GM21515 (cell line): ENCODE measurements at regions not wholly inside any gene's neighbourhood (a gene's known extent, or its start where the extent isn't known, plus 50 kb on each side); places are given as distances from the start of the nearest gene placed in this dataset.

Experiments used
- ATAC-seq: cut with Tn5 transposase; IDR thresholded peaks from one replicate; pipeline ENCODE4 v1.9.1; 2021; ENCODE audit not compliant: unreplicated experiment

DNA sequence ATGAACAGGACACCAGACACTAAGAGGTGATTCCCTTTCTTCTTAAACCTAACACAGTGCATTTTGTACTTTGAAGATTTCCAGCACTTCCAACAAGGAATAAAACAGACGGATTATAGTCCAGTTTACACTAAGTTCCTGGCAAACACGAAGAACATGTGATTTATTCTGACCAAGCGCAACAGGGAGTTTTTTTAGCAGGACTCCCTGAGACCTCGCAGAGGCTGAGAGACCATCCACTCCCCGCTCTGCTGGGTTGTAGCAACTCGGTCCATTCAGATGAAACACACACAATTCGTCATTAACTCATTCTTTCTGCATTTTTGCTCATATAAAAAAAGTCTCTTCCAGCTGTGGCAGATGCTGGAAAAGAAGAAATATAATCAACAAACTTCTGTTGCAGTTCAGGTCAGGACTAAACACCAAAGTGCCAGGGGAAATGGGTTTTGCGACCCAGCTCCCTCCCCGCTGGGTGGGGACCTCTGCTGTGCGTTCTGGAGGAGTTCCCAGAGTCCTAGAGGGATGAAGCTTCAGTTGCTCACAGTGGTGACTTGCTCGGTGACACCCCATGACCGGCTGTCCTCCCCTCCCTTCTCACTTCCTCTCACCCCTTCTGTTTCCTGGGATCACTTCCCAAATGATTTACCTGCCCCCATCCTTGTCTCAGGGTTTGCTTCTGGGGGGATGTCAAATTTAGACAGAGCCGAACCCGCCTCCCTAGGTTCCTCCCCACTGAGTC is 52.5 kb downstream of the KCNF1 start:
- ATAC-seq: no peak

DNA sequence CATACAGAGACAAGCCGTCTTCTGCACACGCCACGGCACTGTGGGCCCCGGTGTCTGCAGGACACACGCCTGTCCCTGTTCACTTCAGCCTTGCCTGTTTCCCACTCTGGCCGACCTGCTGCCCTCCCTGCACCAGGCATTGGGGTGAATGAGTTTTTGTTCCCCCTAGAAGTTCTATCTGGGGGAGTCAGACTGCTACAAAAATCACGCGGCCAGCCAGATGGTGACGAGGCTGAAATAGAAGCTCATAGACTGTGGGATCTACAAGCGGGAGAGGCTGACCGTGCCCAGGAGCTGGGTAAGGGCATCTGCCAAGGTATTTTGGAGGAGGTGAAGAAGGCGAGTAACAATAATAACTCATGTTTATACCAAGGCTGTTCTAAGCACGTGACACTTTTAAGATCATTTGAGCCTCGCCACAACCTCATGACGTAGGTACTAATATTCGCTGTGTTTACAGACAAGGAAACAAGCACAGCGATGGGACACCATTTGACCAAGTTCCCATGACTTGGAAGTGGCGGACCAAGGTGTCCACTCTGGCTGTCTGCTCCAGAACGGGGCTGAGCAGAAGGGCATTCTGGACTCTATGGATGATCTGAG is 53.6 kb downstream of the KCNF1 start:
- ATAC-seq: no peak

DNA sequence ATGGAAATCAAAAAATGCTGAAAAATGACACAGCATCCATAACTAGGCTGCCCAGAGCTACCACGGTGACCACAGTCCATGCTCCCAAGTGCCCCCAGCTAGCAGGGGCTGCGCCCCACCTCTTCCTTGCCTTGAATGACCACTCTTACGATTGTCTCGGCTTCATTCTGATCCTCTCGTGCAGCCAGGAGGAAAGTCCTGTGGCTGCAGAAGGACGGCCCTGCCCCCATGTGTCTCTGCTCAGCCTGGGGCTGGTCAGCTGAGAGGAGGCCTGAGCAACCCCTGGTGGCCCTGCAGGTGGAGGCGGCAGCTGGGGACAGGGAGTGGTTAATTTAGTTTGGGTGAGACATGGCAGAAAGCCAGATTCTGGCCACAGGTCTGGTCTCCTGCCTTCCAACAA is 54.3 kb downstream of the KCNF1 start:
- ATAC-seq: no peak

DNA sequence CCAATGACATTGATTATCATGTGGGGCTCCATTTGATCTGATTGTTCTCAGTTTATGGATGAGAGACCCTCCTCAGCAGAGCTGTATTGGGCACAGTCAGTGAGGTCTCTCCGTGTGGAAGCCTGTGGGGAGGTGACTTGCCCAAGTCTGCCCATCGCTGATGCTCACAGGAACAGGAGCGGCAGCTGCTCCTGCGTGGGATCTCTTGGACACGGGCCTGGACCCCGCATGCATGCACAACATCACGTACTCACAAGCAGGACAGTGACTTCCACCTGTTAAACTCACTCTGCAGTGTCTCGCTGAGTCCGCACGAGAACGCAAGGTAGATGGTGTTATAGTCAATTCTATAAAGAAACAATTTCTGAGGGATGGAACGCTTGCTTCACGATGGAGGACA is 55.0 kb downstream of the KCNF1 start:
- ATAC-seq: no peak

DNA sequence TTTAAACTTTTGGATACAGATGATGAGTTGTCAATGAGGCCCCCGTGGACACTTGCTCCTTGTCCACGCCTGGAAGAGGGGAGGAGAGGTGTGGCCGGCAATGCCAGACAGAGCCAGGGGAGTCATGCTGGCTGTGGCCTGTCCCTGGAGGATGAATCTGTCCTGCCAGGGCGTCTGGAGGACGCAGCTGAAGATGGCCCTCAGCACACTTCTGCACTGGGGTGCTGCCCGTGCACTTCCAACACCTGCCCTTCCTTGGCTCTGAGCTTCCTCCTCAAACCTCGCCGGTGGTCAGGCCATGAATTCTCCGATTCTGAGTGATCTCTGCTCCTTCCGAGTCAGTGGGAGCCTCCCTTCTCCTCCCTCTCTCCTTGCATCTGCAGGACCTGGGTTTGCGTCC is 56.4 kb downstream of the KCNF1 start:
- ATAC-seq: no peak

DNA sequence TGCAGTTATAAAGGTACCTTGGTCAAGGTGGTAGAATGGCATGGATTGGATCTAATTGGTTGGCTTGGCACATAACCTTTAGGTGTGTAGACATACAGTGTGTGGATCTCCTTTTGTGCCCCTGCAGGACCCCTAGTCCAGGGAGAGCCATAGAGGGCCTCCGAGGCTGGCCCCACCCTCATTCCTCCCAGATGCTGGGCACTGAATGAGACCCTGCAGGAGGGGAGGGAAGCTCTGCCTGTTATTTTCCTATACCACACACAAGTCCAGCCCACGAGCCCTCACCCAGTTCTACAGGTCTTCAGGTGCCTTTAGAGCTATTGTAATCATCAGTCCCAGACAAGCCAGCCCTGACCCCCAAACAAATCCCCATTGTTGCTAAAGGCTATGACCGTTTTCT is 58.9 kb downstream of the KCNF1 start:
- ATAC-seq: no peak

DNA sequence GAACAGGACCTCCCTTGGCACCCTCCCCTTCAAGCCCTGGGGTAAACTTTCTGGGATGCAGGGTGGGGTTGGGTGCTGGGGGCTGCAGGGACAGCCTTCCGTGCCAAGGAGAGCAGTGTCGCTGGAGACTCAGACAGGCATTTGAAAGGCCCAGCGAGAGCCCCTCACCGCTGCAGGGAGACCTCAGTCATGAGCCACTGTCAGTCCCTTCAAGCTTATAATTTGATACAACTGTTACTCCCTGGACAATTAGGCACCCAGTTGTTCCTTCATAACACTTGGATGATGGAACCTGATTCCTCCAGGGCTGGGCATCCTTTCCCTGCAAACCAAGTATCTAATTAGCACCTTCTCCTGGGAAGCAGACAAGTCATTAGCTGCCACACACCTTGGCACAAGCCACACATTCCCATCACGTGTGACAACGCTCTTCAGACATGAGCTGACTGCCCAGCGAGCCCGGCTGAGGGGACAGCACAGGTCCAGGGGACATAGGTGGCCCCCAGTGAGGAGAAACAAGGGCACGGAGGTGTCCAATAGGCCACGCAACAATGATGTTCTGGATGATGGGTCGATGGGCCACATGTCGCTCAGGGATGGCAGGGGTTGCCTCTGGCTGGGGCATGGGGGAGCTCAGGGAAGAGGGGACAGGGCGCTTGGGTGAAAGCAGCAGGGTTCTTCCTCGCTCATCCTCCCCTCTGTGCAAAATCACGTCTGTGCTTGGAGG is 59.6 kb downstream of the KCNF1 start:
- no peak for ATAC-seq

DNA sequence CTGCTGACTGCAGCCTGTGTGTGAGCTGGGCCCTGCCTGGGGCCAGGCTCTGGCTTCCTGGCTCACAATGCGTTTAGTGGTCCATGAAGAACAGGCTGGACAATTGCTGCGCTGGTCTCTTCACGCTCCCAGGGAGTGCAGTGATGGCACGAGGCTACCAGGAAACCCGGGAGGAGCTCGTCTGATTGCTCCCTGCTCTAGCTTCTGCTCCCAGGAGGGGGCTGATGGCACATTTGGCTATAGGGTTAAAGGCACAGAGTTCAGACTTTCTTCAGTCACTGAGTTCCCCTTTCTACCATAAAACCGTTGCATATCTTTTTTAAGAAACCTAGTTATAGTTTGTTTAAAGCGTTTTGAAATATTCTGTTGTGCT is 60.1 kb downstream of the KCNF1 start:
- no peak for ATAC-seq

DNA sequence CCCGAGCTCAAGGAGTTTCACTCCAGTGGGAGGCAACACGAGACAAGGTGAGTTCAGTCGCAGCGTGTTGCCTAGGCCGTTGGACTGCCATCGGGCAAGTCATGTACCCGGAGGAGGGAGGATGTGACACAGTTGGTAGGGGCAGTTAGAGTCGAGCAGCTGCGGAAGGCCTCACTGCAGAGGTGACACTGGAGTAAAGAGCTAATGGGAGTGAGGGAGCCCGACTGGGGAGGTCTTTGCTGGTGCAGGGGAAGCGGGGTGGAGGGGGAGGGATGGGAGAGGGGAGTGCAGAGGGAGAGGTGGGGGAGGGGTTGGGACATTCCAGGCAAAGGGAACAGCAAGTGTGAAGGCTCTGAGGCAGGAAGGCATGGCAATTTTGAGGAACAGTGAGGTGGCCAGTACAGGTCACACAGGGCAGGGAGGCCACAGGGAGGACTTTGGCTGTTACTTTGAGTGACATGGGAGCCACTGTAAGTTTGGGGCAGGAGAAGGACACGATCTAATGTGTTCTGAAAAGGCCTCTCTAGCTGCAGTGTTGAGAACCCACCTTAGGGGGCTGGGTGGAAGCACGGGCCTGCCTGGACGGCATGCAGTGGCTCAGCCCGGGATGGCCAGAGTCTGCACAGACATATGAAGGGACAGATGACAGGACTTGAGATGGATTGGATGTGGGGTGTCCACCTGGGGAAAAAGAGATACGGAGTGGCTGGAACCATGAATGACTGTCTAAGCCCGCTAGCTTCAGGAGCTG is 61.1 kb downstream of the KCNF1 start:
- no peak for ATAC-seq

DNA sequence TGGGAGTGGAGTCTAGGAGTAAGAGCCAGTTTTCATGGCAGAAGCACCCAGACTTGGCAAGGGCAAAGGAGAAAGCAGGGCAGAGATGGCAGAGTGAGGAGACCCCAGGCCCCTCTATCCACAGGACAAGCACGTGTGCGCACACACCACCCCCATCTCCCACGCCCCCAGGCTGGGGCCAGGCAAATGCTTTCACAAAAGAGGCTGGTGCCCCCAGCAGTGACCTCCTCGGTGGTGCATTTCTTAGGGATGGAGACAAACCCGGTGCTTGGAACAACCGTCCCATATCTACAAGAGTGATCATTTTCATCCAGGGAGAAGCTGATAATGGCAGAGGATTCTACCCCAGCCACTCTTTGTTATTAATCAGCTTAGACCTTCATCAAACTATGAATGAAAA is 62.0 kb downstream of the KCNF1 start:
- ATAC-seq: no peak

DNA sequence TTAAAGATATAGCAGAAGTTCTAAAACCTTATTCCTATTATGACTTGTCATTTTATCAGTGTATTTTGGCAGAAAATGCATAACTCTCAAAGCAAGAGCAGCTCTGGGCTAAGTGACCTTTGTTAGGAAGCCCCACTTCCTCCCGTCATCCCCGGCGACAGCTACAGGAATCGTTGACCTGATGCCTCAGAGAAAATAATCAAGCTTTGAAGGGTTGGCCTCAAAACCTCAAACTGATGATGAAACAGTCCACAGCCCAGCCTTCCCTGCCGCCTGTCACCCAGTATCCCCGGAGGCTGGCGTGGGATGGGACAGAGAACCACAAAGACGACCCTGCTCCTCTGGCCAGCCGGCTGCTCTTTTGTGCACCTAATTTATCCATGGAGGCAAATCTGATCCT is 65.3 kb downstream of the KCNF1 start:
- no peak for ATAC-seq

DNA sequence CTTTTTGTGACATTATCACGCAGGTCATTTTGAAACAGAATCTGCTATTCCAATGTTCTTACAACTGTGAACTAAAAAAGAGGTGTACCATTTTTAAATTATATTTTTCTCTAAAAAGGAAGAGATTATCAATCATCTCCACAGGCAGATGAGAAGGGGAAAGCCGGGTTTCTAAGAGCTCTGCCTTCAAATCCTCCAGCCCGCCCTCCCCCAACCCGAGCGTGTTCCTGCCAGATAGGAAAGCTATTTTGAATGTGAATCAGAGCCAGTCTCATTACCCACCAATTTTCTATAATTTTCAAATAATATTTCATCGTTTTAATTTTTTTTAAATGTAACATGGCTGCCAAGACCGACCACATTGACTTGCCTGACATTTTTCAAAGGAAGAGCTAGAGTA is 65.9 kb downstream of the KCNF1 start:
- ATAC-seq: no peak

DNA sequence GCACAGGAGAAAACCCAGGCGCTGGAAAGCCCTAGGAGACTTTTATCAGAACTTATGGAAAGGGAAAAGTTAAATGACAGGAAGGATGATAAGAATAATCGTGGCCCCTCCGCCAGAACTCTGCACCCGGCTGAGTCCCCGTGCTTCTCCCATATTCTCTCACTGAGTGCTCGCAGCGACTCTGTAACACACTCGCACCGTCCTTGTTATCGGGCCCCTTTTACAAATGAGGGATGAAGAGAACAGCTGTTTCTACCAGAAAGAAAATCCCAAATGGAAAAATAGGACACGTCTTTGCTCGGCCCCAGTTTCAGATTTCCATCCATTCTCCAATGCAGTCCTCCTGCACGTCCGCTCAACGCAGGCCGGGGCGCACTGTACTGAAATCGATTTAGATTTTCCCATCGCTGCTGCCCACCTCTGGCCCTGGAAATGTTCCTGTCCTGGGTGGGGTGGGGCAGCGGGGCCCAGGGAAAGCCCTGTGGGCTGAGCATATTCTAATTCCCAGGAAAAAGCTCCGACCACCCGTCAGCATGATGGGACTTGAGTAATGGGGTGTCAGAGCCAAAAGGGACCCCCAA is 66.4 kb downstream of the KCNF1 start:
- no peak for ATAC-seq

DNA sequence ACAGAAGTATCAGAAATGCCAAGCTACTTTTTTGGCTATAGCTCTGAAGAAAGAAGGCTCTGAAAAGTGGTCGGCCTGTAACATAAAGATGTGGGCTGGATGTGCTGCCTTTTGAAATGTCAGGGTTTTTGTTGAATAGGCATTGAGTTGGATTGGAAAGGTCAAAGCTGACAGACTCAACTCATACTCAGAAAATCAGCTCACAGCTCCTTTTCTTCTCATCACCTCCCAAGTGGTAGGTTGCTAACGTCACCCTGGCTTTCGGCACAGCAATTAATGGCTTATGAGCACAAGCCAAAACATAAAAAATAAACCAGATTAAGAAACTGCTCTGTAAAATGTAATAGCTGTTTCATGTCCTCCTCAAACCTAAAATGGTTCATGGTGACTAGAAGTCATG is 68.3 kb downstream of the KCNF1 start:
- ATAC-seq: no peak

DNA sequence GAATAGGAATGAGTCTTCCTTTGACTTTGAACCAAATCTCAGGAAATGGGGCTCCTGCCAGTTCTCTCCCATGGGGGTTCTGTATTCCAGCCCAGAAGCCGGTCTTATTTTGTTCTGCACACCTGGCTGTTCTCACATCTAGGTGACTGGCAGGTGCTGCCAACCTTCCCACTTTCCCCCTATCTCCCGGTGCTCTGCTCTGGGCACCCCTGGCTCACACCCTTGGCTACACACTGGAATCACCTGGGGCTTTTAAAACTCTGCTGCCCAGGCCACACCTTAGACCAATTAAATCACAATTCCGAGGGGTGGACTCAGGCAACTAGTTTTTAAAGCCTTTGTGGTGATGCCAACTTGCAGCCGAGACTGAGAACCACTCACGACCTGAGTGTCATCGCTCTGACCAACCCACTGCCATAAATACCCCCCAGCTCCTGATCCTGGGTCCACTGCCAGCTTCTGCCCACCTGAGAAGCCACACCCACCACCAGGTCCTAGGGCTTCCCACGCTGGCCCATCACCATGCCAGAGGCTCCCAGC is 69.2 kb downstream of the KCNF1 start:
- no peak for ATAC-seq

DNA sequence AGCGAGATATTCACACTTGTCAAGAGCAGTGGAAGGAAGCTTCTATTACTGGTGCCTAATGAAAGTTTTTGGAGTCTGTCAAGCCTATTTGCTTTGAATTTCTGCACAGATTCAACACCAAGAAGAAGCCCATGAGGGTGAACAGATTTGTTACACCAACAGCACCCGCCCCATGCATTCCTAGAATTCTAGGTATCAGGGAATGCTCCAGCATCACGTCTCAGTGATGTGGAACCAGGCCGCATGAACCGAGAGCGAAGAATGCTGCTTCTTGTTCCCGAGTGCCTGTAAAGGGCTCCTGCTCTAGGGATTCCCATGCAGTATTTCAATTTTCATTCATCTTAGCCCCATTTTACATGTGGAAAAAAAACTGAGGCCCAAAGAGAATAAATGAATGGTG is 69.7 kb downstream of the KCNF1 start:
- ATAC-seq: no peak

DNA sequence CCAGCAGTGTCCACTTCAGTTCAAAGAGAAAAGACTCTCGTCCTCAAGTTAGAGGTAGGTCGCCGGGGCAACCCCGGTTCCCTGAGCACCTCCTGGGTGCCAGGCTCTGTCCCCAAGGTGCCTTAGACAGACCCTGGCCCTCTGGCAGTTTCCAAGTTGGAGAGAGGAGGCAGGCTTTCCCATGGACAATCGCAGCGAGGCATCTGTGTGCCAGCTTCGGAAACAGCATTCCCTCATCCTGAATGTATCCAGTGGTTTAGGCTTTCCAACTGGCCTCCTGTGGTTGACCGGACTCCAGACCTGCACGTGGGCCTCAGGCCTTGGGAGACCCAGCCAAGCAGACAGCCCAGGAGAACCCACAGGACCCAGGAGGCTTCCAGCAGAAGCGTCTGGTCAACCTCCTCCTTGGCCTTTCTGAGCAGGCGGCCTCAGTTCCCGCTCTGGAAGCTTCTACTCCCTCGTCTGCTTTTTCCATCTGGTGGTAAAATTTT is 70.3 kb downstream of the KCNF1 start:
- no peak for ATAC-seq

DNA sequence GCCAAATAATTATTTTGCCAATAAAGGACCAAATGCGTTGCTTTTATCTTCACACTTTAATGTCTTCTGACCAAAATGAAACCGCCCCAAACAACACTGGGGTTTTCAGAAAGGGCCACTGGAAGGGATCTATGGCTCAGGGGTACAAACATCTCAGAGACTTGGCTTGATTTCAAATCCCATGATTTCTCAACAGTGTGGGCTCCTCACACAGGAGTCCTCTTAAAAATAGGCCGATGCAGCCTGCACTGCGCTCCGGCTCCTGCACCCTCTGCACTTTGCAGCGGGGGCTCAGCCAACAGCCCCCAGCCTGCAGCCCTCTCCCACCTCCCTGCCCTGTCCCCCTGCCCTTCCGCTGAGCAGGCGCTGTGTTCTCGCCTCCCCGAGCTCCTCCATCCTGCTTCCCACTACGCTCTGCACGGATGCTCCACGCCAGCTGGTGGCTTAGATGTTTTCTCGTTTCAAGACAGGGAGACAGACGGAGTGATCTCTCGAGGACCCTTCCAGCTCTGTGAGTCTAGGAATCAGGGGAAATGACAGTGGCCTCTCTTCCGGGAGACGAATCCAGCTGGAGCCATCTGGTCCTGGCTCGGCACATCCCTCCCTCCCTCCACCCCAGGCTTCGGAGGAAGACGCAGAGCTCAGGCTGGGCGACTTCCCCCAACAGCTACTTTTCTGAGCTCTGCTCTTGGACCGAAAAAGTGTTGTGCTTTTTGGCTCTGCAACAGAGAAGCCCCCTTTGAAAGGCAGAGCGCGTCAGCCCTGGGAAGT is 71.4 kb downstream of the KCNF1 start:
- no peak for ATAC-seq

DNA sequence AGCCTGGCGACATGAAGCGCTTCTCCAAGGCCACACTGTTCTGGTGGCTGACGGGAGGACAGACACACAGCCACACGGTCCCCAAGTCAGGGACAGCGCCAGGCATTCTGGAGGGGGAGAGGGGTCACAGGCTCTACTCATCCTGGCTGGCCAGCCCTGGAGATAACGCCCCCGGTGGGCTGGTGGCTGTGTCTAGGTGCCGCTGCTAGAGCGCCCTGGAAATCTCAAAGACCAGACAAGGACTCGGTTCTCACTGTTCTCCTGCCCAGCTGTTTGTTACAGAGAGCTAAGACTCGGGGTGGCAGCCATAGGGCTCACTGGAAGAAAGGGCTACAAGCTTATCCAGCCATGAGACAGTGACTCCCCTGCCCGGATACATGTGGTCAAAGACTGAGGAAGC is 72.0 kb downstream of the KCNF1 start:
- ATAC-seq: no peak

DNA sequence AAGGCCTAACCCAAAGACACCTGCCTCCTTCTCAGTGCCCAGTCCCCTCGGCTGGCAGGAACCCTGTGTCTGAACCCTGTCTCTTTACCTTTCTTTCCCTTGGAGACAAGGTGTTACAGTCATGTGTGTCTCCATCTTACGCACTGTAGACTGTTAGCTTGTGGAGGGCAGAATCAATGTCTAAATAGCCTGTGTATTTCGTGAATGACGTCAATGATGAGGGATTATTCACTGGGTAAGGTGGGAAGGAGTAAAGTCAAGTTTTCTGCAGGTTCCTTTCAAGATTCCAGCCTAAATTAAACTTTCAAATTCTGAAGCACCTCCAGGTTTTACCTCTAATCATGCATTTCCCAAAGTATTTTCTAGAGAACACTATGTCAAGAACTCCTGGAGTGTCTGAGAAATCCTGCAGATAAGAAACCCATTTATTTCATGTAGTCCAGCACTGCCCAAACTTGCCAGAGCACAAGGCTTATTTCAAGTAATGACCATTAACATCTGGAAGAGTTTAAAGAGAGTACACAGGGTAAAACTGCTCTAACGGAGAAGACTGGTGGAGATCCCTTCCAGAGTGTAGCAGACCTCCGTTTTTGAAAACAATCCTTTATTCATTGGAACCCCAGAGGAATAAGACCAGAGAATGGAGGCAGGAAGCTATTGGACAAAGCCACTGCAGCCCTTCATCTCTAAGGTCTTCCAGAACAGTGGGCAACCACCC is 72.8 kb downstream of the KCNF1 start:
- no peak for ATAC-seq
